Suprapubic skin (tissue), 3 donors: ENCODE measurements at regions not wholly inside any gene's neighbourhood (a gene's known extent, or its start where the extent isn't known, plus 50 kb on each side); places are given as distances from the start of the nearest gene placed in this dataset.

Experiments used
- POLR2A ChIP-seq, 2 donors: fragments of 450-650 bp; IDR thresholded peaks; one replicate each; pipeline ENCODE4 v1.6.1; 2017; ENCODE audit warnings: antibody characterized with exemption in 2 of 2, mild to moderate bottlenecking in 2 of 2, moderate library complexity in 2 of 2
- TF ChIP-seq, protein P1 (sequence below), 2 donors: fragments of 200-600 bp in 1 of 2; fragments of 450-650 bp in 1 of 2; sonication (generic) in 1 of 2; IDR thresholded peaks; one replicate each; pipeline ENCODE4 v1.5.1; 2016 to 2019; ENCODE audit warnings: antibody characterized with exemption in 2 of 2, mild to moderate bottlenecking in 1 of 2, moderate library complexity in 1 of 2

DNA sequence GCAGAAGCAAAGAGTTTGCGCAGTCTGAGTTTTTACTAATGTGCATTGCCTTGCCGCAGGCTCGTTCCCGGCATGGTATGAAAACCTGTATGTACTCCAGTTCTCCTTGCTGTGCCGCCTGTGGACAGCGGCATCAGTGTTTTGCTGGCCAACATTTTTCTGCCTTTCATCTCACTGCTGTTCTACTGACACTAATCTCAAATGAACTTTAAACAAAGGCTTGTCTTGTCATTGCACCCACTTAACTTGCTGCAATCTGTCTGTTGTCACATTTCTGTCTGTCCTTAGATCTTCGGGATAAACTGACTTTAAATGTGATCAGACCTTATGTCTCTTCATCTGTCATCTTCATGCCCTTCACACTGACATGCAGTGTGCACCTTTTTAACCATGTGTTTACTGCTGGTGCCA, 71.7 kb upstream of the ZNRF2 start:
- TF ChIP-seq, protein P1, sequence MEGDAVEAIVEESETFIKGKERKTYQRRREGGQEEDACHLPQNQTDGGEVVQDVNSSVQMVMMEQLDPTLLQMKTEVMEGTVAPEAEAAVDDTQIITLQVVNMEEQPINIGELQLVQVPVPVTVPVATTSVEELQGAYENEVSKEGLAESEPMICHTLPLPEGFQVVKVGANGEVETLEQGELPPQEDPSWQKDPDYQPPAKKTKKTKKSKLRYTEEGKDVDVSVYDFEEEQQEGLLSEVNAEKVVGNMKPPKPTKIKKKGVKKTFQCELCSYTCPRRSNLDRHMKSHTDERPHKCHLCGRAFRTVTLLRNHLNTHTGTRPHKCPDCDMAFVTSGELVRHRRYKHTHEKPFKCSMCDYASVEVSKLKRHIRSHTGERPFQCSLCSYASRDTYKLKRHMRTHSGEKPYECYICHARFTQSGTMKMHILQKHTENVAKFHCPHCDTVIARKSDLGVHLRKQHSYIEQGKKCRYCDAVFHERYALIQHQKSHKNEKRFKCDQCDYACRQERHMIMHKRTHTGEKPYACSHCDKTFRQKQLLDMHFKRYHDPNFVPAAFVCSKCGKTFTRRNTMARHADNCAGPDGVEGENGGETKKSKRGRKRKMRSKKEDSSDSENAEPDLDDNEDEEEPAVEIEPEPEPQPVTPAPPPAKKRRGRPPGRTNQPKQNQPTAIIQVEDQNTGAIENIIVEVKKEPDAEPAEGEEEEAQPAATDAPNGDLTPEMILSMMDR (IDR thresholded peaks at IDR 0.05), result no peak
- no peak for TF ChIP-seq POLR2A (IDR thresholded peaks at IDR 0.05)
